Astrocyte of the spinal cord (primary cell): ENCODE measurements at regions not wholly inside any gene's neighbourhood (a gene's known extent, or its start where the extent isn't known, plus 50 kb on each side); places are given as distances from the start of the nearest gene placed in this dataset.

Experiments
- DNase-seq: peaks from one replicate; pipeline ENCODE4 v3.0.0; 2011; ENCODE audit warnings: low read depth, low spot score
- H3K4me3 ChIP-seq: 2 replicates; pipeline ENCODE4 v1.5.1; 2011; ENCODE audit warnings: low read depth, mild to moderate bottlenecking, low read length, moderate library complexity
- in situ Hi-C: cut with HindIII; loops from 2 replicates; pipeline ENCODE4 v1.10.0; 2017; ENCODE audit warnings: low sequenced_read_pairs
- TF ChIP-seq, protein P1 (sequence below): IDR thresholded peaks from 2 replicates; pipeline ENCODE4 v1.5.1; 2012; ENCODE audit warnings: low read depth, mild to moderate bottlenecking, low read length, inconsistent platforms

DNA sequence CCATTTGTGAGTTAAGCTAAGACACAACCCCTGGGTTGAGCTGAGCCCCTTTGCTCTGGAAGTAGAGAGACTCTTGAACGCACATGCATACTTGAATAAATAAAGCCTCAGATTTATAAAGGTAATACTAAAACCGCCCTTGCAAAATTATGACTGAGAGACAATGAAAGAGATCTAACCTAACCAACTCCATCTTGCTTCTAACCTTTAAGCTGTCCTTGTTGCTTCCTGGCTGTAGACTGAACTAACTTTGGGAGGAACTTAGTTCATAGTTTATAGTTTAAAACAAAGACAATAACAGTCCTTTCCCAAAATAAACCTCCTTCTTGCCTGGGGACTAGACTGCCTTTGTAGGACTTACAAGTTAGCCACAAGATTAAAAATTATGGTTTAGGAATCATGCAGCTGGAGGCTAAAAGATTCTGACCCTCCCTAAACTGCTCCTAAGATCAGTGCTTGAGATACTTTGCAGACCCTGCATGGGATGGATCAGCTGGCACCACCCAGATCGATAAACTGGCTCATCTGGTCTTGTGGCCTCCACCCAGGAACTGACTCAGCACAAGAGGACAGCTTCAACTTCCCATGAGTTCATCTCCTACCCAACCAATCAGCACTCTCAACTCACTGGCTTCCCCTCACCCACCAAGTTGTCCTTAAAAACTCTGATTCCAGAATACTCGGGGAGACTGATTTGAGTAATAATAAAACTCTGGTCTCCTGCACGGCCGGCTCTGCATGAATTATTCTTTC lies 240.2 kb upstream of the SLC14A2 start:
- in situ Hi-C loops: no loop called here
- DNase-seq: no peak
- TF ChIP-seq, protein P1, sequence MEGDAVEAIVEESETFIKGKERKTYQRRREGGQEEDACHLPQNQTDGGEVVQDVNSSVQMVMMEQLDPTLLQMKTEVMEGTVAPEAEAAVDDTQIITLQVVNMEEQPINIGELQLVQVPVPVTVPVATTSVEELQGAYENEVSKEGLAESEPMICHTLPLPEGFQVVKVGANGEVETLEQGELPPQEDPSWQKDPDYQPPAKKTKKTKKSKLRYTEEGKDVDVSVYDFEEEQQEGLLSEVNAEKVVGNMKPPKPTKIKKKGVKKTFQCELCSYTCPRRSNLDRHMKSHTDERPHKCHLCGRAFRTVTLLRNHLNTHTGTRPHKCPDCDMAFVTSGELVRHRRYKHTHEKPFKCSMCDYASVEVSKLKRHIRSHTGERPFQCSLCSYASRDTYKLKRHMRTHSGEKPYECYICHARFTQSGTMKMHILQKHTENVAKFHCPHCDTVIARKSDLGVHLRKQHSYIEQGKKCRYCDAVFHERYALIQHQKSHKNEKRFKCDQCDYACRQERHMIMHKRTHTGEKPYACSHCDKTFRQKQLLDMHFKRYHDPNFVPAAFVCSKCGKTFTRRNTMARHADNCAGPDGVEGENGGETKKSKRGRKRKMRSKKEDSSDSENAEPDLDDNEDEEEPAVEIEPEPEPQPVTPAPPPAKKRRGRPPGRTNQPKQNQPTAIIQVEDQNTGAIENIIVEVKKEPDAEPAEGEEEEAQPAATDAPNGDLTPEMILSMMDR: no peak
- no peak overlapping the region for H3K4me3 ChIP-seq

DNA sequence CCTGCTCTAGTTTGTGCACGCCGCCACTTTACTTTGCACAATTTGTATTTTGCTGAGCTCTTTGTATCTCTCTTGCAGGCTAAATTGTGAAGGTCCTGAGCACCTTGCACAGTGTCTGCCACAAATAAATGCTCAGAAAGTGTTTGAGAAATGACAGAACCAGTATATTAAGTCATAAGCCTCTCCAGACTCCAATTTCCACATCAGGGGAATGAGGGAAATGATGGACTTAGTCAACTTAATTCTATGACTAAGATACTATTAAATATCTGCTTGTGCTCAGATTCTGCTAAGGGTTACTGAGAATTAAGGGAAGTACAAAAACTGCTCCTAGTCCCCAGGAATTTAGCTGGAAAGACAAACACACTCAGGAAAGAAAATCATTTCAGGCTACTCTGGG lies 239.1 kb upstream of the SLC14A2 start:
- no peak for DNase-seq
- in situ Hi-C loops: no loop called here
- TF ChIP-seq, protein P1: no peak
- no peak overlapping the region for H3K4me3 ChIP-seq

DNA sequence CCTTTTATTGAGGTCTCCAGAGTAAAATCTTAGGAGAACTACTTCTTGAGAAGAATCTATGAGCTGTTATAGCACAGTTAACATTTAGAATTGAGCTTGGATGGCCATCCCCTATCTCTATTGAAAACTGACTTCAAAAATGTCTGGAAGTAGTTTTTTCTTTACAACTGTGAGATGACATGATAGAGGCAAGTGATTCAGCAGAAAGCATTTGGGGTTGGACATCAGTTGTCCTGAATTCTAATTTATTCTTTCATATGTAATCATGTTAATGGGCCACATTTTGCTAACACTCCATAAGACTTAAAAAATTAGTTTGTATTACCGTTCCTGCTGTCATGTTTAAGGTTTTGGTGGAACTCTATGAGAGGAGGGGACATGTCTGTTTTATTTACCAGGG lies 237.0 kb upstream of the SLC14A2 start:
- DNase-seq: no peak
- in situ Hi-C loops: no loop called here
- no peak overlapping the region for H3K4me3 ChIP-seq
- TF ChIP-seq, protein P1: no peak

- TF ChIP-seq, protein P1: no peak
- no peak overlapping the region for H3K4me3 ChIP-seq
- DNase-seq: no peak
- in situ Hi-C loops: no loop called here
Measured at GRCh38 chr18:45378933-45379332, 236.3 kb upstream of the SLC14A2 start.

GRCh38 chr18:45379903-45380302 lies 235.4 kb upstream of the SLC14A2 start:
- in situ Hi-C loops: no loop called here
- no peak for DNase-seq
- TF ChIP-seq, protein P1: no peak
- no peak overlapping the region for H3K4me3 ChIP-seq

DNA sequence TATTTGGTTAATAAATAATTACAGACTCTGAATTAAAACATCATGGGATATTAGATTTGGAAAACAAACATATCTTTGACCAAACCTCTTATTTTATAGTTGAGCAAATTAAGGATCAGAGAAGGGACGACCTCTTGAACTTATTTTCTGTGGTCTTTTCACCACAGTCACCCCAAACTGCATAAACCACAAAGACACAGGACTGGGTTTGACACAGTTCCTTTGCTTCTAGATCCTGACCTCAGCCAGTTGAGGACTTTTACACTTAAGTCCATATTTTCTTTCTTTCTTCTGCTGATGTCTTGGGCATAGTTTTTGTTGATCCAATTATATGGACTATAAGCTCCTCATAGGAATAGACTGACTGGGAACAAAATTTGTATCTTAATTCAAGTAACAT lies 234.0 kb upstream of the SLC14A2 start:
- DNase-seq: no peak
- no peak overlapping the region for H3K4me3 ChIP-seq
- TF ChIP-seq, protein P1: no peak
- in situ Hi-C loops: no loop called here
